GM21528 (cell line): ENCODE measurements at regions not wholly inside any gene's neighbourhood (a gene's known extent, or its start where the extent isn't known, plus 50 kb on each side); places are given as distances from the start of the nearest gene placed in this dataset.

Experiments
- ATAC-seq: cut with Tn5 transposase; IDR thresholded peaks from one replicate; pipeline ENCODE4 v1.9.1; 2021; ENCODE audit warnings: mild to moderate bottlenecking, moderate library complexity; ENCODE audit not compliant: unreplicated experiment, low FRiP score

DNA sequence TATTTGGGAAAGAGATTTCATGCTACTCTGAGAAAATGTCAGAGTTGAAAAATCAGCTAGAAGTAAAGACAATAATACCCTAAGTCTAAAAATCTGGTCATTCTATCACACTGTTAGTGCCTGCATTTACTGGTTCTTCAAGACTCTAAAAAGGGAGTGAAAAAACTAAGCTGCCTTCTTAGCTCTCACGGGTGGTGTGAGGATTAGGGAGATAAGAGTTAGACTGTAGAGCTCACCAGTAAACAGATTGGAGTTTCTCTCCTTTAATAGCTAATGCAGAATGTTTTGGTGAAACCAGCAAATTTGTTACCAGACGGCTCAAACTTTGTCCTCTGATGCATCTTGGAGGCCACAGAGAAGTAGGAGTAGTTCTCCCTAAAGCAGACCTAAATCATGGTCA, 135.0 kb upstream of the OTX2 start:
- ATAC-seq = no peak

DNA sequence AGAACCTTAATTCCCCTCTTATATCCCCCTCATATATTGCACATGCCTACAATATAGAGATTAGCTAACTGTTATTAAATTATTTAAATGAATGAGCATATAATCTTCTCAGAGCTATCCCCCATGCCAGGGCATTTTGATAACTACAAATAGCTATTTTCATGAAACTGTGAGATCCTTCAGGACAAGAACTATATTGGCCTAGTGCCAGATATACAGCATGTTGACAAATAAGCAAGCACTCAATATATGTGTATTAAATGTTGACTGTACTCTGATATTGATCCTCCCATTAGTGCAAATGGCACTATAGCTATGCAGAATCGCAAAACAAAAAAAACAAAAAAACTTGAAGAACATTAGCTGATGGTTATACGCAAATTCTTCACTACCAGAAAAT, 134.1 kb upstream of the OTX2 start:
- ATAC-seq = no peak

DNA sequence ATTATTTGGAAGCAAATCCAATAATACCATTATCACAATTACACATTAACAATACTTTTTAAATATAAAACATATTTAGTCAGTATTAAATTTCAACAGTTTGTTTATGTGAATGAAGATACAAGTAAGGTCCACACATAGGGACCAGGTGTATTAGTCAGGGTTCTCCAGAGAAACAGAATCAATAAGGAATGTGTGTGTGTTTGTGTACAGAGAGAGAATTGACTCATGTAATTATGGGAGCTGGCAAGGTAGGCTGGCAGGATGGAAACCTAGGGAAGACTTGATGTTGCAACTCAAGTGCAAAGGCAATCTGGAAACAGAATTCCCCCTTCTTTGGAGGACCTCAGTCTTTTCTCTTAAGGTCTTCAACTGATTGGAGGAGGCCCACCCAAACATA, 123.2 kb upstream of the OTX2 start:
- no peak for ATAC-seq

DNA sequence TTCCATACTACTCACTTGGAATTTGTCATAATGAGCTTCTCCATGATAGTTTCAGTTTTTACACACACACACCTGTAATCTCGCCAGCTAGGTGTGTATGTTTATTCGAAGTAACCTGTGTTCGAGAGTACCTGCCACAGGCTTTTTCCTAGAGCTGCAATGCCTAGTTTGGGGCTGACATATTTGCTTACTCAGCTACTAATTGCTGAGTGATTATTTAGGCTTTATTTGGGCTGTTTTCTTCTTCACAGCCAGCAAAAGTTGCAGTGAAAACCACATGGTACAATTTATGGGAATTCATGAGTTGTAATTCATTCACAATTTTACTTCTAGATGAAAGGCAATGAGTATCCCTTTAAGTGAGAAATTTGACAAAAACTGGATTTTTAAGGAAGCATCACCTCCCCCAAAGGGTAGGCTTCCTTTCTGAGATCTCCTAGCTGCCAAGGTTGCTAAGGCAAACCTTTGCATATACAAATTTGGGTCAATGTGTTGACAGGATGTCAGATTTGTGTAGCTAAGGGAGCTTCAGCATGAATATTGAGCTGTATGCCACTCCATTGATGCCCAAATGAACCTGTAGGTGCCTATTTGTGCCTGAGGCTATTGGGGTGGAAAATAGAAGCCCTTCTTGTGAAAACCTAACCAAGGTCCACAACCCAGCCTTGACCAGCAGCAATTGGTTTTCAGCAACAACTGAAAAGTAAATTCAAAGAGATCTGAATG, 108.7 kb upstream of the OTX2 start:
- ATAC-seq = no peak

DNA sequence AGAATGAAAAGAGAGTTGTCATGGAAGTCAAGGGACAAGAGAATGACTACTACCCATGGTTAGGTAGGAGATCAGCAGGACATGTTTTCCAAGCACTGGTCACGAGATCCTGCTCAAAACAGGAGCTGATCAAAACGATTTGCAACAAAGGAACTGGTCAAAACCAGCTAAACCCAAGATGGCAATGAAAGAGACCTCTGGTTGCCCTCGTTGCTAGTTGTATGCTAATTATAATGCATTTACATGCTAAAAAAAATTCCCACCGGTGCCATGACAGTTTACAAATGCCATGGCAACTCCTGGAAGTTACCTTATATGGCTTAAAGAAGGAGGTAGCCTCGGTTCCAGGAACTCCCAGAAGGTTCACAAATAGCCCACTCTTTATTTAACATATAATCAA, 95.0 kb upstream of the OTX2 start:
- ATAC-seq = no peak

DNA sequence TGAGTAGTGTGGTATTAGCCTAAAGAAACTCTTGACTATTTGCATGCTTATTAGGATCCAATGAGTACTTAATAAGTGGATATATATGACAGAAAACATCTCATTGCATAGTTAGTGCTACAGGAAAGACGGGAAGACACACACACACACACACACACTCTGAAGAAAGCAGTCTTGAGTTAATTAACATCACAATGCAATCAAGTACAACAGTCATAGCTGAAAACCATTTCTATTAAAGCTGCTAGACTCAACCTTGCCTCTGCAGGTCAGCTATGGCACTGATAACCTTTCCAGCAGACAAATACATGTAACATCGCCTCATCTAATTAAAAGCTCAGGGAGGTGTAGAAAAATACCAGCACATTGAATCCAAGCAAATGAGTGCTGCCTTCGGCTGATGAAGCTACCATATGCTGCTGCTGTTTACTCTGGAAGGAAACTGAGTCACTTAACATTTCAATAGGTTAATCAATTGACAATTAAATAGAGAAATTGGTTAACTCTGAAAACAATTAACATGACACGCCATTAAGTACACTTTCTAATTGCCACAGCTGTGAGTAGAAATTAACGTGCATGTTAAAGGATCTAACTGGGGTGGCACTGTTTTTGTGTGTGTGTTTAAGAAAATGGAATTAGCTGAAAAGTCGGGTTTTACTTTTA, 93.2 kb upstream of the OTX2 start:
- ATAC-seq = no peak

DNA sequence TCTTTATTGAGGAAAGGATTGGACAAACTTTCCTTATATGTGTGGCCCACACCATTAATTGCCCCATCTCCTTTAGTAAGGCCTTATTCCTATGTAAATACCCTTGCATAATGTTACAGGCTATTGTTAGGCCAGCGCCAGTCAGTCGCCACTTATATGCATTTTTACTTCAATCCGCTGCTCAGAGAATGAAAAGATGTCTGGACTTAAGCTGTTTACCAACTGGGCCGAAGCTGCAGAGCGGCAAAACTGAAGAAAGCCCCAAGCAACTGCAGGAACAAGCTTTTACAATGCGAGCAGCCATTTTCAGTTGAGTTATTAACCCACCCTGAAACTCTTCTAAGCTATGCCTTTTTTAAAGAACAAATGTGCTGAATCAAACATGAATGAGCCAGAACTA, 92.1 kb upstream of the OTX2 start:
- ATAC-seq = no peak

DNA sequence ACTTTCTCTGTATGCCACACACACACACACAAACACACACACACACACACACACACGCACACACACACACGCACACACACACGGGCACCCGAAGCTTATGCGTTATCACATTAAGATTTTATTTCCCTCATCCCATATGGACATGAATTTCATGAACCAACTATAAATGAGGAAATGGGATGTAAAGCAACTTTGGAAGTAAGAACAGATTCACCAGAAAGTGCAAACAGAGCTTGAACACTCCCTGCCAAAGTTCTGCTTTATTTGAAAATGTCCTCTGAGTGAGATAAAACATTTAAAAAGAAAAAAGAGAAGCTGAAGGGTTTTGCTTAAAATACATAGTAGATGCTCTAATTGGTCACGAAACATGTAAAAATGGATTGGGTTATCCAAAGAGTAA, 90.4 kb upstream of the OTX2 start:
- no peak for ATAC-seq

DNA sequence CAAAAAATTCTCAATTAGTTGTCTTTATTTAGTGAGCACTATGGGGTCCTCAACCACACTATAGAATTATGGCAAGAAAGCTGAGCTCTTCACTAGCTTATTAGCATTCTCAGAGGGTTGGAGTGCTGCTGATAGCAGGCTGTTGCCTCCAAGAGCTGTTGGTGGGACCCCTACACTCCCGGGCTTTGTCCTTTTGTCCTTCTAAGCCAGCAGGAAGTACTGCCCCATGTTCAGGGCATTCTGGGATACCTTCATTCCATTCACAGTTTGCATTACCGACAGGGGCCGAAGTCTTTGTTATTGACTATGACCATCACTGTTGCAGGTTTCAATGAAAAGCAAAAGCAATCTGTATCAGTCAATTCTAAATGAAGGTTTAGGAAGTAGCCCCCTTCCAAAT, 89.5 kb upstream of the OTX2 start:
- no peak for ATAC-seq

DNA sequence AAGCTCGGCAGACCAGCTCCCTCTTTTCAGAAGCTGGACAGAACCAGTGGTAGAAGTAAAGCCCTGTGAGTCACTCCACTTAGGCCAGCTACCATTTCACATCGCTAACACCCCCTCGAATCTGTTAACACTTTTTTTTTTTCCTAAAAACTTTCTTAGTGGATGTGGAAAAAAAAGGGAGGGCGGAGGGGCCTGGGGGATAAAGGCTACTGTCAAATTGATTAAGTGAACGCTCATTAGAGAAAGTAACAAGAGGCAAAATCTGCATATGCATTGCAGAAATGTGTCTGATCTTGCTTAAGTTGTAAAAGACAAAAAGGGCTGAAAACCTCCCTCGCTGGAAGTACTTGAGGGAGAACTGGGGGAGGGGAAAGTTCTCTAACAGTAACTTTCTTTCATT, 86.6 kb upstream of the OTX2 start:
- ATAC-seq = no peak

DNA sequence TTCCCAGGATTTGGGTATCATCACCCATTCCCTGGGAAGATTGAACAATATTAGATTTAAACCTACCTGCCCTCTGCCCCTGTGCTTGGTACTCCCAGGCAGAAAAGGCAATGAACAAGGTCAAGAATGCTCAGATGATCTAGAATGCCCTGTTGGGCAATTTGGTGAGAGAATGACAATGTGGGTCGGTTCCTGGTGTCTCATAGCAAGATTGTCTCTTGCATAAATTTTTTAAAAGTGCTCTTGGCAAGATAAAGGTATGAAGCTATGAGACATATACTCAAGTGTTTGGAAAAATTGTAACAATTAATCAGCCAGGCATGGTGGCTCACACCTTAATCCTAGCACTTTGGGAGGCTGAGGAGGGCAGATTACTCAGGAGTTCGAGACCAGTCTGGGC, 86.0 kb upstream of the OTX2 start:
- ATAC-seq = no peak

DNA sequence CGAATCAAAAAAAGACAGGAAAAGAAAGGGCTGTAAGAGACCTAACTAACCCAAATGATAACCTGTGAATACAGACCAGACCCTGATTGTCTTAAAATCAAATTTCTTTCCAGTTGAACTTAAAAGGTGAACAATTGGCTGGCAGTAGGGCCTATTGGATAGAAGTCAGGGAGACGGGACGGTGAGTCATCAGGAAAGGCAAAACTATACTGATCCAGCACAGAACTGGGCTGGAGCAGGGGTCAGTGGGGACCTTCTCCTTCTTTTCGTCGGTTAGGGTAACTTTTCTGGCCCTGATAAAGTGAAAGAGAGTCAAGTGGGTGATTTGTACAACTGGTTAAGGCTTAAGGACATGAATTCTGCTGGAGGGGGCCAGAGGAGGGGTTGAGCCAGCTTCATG, 84.9 kb upstream of the OTX2 start:
- ATAC-seq = no peak

DNA sequence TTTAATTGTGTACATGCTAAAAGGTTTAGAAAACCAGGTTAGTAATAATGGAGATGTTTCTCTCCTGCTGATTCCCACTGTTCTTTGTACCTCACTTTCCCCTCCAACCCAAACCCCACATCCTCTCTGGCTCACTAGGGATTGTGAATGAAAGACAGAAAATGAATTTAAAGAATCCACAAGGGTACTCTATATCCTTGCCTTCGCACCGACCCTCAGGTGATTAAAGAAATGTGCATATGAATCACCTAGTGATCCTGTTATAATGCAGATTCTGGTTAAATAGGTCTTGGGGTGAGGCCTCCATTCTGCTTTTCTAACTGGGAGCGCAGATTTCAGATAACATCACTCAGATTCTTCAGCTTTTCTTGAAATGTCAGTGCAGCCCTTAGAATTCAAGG, 84.3 kb upstream of the OTX2 start:
- no peak for ATAC-seq

DNA sequence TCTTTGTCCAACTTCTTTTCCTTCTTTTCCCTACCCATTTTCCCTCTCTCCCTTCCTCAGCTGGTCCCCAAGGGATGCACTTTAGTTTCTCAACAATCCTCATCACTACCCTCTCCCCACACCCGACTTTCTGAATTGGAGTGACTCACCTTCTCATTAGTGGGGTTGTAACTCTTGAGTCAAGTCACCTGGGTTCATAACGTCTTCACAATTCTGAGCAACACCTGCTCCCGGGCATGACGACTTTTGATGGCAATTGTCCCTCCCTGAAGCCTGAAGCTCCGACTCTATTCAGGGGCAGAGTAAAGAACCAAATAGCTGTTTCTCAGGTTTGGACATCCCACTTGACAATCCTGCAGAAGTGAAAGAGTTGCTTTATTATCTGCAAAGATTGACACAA, 82.7 kb upstream of the OTX2 start:
- ATAC-seq = no peak

DNA sequence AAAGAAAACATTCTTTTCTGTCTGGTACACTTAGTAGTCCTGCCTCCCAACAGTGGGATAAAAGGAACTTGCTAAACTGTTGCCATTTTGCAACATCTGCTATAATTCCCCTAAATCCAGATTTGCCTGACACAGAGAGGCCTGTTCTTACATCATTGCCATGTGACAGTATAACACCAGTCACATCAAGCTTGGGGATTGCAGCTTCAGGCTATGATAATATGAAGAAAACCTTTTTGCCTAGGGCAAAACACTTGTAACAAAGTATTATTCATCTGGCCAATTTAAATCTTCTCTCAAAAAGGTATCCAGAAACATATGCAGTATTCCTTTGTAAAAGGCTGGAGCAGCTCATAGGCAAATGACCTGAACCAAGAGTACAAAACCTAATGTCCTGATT, 80.9 kb upstream of the OTX2 start:
- ATAC-seq = no peak

DNA sequence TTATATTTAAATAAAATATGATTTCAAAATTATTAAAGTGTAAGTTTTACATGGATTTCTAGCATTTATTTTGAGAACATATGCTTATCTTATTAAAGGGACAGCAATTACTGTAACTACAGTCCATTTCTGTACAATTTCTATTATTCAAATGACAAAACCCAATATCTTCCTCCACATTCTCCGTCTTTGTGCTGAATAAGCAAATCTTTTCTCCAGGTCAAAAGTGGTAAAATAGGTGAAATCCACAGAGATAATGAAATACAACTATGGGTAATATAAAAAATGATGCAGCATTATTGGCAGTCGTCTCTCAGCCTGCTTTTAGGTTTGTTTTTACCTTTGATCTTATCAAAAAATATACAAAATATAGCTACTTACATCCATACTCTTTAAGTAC, 79.4 kb upstream of the OTX2 start:
- ATAC-seq = no peak

DNA sequence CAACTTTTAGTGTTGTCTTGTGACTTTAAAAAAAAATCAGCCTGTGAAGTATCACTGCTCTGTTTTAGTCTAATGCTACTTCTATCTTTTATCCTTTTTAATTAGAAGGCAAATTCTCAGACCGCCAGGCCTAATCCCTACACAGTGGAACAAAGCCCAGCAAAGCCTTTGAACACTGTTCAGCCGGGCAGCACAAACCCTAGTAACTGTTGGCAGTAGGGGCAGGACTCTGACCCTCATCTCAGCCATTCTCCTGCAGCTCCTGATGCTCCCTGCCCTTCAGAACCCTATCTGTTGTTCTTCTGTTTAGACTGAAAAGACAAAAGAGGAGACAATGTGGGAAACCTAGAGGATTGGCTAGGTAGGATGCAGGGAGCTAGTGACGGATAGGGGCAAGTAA, 78.0 kb upstream of the OTX2 start:
- ATAC-seq = no peak

DNA sequence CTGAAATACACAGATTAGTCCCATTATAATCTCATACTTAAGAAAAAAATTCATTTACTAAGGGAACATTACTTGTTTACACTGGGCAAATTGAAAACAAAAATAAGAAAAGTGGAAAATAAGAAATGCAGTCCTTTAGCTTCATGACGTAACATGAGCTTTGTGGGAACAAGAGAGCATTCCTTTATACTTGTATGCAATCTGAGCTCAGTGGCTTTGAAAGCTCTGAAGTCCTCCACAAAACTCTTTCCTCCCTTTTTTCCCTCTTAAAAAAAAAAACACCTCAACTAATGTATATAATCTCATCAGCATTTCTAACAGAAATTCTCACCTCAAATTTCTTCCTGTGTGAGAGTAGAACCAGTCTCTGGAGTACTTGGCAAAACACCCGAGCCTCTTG, 76.9 kb upstream of the OTX2 start:
- ATAC-seq = no peak

DNA sequence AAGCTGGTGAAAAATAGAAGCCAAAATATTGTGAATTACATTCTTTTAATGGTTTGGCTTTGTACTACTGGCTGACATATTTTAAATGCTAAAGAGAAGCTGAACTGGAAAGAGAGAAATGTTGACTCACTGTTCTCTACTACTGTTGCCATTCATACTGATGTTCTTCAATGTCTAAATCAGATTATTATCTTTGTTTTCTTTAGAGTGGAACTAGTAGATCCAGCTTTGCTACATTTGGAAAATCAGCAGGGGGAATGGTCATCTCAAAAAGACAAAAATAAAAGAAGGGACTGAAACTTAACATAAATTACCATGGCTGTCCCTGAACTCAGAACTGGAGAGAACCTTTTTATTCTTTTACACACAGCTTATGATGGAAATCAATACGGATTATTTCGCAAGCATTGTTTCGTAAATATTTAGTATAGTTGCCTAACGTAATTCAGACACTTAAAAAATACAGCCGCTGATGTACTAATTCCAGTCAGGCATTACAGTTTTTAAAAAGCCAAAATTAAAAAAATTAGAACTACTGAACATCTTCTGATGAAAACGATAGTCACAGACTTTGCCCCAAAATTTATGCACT, 76.3 kb upstream of the OTX2 start:
- no peak for ATAC-seq

DNA sequence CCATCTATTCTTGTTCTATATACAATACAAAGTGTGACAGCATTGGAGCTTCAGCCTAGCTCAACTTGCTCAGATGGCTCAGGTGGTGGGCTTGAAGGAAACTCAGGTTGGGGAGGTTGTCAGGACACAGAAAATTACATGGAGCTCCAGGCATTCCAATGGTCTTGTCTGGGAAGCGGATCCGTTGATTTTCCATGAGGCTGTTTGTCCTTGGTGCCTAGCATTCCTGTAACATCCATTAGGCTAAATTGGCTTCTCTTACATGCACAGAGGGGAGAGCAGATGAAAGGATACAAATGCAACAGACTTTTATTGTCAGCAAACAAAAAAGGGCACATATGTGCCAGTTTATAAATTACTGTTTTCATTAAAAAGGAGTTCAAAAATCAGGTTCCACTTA, 75.5 kb upstream of the OTX2 start:
- ATAC-seq = no peak

DNA sequence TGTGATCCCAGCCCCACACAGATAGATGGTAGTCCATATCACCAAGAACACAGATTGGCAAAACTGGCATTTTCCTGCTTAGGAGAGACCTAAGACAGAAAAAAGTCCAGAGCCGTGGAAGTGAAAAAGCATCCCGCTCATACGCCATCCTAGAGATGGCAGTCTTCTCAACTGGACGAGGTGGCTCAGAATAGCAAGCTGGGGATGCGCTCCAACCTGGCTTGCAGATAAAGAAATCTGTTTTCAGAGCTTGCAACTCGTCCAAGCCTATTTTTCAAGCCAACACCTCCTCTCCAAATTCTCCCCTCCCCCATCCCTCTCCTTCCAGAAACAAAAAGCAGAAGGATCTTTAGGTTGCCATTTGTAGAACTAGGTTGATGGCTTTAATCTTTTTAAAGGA, 74.3 kb upstream of the OTX2 start:
- ATAC-seq = no peak

DNA sequence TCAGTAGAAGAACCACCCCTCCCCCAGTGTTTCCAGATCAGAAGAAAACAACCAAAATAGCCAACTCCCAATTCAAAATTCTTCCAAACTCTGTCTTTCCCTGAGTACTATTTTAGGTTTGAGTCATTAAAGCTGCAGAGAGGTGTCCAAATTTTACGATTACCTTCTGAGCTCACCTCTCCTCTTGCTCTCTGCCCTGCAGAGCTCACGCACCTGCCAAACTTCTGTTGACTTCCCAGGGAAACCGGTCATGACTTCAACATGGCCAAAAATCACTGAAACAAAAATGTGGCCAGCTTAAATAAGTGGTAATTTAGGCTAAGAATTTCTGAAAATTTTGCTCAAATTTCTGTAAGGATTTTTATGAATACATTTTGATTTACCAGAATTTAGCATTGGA, 70.9 kb upstream of the OTX2 start:
- no peak for ATAC-seq
